DOHH2 (cell line): ENCODE measurements at regions not wholly inside any gene's neighbourhood (a gene's known extent, or its start where the extent isn't known, plus 50 kb on each side); places are given as distances from the start of the nearest gene placed in this dataset.

Experiments
- EZH2phosphoT487 ChIP-seq: fragments of 200-600 bp; sonication (generic); IDR thresholded peaks from 2 replicates; pipeline ENCODE4 v1.6.1; 2017; ENCODE audit warnings: borderline replicate concordance, mild to moderate bottlenecking, antibody characterized with exemption, low read length, moderate library complexity, mixed read lengths
- TF ChIP-seq, protein P1 (sequence below): fragments of 200-600 bp; sonication (generic); IDR thresholded peaks from one replicate; pipeline ENCODE4 v1.5.1; 2014; ENCODE audit warnings: antibody characterized with exemption, mild to moderate bottlenecking, low read depth, low read length; ENCODE audit not compliant: poor library complexity, severe bottlenecking

GRCh38 chr5:125812651-125813050 lies 610.6 kb upstream of the GRAMD2B start:
- TF ChIP-seq, protein P1, sequence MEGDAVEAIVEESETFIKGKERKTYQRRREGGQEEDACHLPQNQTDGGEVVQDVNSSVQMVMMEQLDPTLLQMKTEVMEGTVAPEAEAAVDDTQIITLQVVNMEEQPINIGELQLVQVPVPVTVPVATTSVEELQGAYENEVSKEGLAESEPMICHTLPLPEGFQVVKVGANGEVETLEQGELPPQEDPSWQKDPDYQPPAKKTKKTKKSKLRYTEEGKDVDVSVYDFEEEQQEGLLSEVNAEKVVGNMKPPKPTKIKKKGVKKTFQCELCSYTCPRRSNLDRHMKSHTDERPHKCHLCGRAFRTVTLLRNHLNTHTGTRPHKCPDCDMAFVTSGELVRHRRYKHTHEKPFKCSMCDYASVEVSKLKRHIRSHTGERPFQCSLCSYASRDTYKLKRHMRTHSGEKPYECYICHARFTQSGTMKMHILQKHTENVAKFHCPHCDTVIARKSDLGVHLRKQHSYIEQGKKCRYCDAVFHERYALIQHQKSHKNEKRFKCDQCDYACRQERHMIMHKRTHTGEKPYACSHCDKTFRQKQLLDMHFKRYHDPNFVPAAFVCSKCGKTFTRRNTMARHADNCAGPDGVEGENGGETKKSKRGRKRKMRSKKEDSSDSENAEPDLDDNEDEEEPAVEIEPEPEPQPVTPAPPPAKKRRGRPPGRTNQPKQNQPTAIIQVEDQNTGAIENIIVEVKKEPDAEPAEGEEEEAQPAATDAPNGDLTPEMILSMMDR, result no peak
- no peak for TF ChIP-seq EZH2phosphoT487
